ENCODE measurements at regions not wholly inside any gene's neighbourhood (a gene's known extent, or its start where the extent isn't known, plus 50 kb on each side); places are given as distances from the start of the nearest gene placed in this dataset.

DNA sequence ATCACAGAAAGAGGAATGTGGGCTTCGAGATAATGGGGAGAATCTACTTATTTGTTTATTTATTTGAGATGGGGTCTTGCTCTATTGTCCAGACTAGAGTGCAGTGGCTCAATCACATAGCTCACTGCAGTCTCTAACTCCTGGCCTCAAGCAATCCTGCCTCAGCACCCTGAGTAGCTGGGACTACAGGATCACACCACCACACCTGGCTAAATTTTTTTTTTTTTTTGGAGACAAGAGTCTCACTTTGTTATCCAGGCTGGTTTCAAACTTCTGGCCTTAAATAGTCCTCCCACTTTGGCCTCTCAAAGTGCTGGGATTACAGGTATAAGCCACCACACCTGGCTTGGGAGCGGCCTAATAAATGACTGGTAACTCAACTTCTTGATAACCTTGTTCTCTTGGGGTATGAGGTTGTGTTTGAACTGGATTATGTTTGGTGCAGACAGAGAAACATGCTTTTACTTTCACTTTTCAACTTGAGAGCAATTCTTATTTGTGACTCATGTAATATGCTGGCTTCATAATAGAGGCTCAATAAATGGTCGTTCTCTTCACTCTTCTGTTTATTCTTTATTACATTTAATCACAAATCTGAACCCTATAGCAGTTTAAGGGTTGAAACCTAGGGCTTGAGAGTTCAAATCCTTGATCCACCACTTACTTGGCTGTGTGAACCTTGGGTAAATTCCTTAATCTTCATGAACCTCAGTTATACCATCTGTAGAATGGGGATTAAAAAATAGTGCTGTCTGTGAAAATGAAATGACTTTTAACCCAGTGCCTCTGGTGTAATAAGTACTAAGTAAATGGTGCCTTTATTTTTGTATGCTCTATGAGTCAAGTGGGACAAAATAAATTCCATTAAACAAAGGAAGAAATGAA, 129.1 kb upstream of the HS3ST2 start:
- H3K27ac ChIP-seq (ENCODE audit: insufficient read depth in 1 of 2, low read depth in 1 of 2, low read length in 2 of 2, poor library complexity in 1 of 2, severe bottlenecking in 2 of 2), result no peak overlapping the region
- H3K4me3 ChIP-seq (ENCODE audit: control insufficient read depth in 1 of 7, extremely low read depth in 1 of 7, insufficient read depth in 4 of 7, low read depth in 2 of 7, low read length in 6 of 7), result no peak overlapping the region
- H3K4me1 ChIP-seq (ENCODE audit: control extremely low read depth in 1 of 4, control insufficient read depth in 4 of 4, insufficient read depth in 4 of 4, low read length in 3 of 4), result no peaks in the 10 kb centered on the region
- peaks cover 0 to 9% (median 3%) of the 10 kb centered on the region in 5 experiments for H3K9me3 ChIP-seq (ENCODE audit: control extremely low read depth in 1 of 5, control insufficient read depth in 4 of 5, insufficient read depth in 2 of 5, low read depth in 1 of 5, low read length in 4 of 5)
- peaks cover 0 to 10% (median 6%) of the 10 kb centered on the region in 5 experiments for H3K27me3 ChIP-seq (replicated peaks in 2 of 5; ENCODE audit: control insufficient read depth in 4 of 5, insufficient read depth in 5 of 5, low read length in 4 of 5)
- 90% methylated on average over 3 of the region's 3 CpGs for WGBS (ENCODE audit: insufficient coverage)
- POLR2A ChIA-PET, result no interaction called here
- CTCF ChIA-PET, result interaction anchor here (1.0 to 1.3 kb wide), 3 partner anchors 8 to 1121 kb away, joined by 3 to 4 read pairs (median 3); no protein-coding TSS in a partner anchor
- peak in 2 of 3 donors; percentile 60 to 66 for DNase-seq
- no peaks in the 10 kb centered on the region for H3K36me3 ChIP-seq (ENCODE audit: control insufficient read depth in 4 of 4, insufficient read depth in 4 of 4, low read length in 3 of 4)

DNA sequence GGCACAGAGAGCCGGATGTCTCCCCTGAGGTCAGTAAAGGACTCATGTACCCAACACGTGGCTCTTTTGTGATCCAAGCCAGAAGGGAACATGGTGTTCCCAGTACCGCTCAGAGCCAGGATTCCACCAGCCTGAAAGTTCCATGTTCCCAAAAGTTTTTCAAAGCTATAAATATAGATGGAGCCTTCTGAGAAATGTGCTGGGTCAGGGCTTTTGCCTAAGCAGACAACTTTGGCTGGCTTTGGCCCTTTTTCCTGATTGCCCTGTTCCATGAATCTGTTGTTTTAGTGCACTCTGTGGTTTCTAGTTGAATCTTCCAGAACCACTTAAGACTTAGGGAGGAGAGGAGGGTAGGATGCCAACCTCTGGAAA, 128.5 kb upstream of the HS3ST2 start:
- Histone ChIP-seq H3K9me3 (ENCODE audit: control extremely low read depth in 1 of 5, control insufficient read depth in 4 of 5, insufficient read depth in 2 of 5, low read depth in 1 of 5, low read length in 4 of 5) (peaks cover 0 to 9% (median 3%) of the 10 kb centered on the region in 5 experiments), H3K4me3 (ENCODE audit: control insufficient read depth in 1 of 7, extremely low read depth in 1 of 7, insufficient read depth in 4 of 7, low read depth in 2 of 7, low read length in 6 of 7) (no peak overlapping the region), H3K27me3 (replicated peaks in 2 of 5; ENCODE audit: control insufficient read depth in 4 of 5, insufficient read depth in 5 of 5, low read length in 4 of 5) (peaks cover 0 to 6% (median 0%) of the 10 kb centered on the region in 5 experiments), H3K27ac (ENCODE audit: insufficient read depth in 1 of 2, low read depth in 1 of 2, low read length in 2 of 2, poor library complexity in 1 of 2, severe bottlenecking in 2 of 2) (no peak overlapping the region), H3K4me1 (ENCODE audit: control extremely low read depth in 1 of 4, control insufficient read depth in 4 of 4, insufficient read depth in 4 of 4, low read length in 3 of 4) (no peaks in the 10 kb centered on the region), H3K36me3 (ENCODE audit: control insufficient read depth in 4 of 4, insufficient read depth in 4 of 4, low read length in 3 of 4) (no peaks in the 10 kb centered on the region)
- WGBS (ENCODE audit: insufficient coverage), result 94% methylated on average over 3 of the region's 3 CpGs
- DNase-seq, result no peak
- ChIA-PET POLR2A (interaction anchor here (0.6 kb wide), 1 partner anchor 1485 kb away, joined by 3 read pairs; no protein-coding TSS in a partner anchor), CTCF (no interaction called here)

- Histone ChIP-seq H3K36me3 (ENCODE audit: control insufficient read depth in 4 of 4, insufficient read depth in 4 of 4, low read length in 3 of 4) (no peaks in the 10 kb centered on the region), H3K4me1 (ENCODE audit: control extremely low read depth in 1 of 4, control insufficient read depth in 4 of 4, insufficient read depth in 4 of 4, low read length in 3 of 4) (no peaks in the 10 kb centered on the region), H3K27me3 (replicated peaks in 2 of 5; ENCODE audit: control insufficient read depth in 4 of 5, insufficient read depth in 5 of 5, low read length in 4 of 5) (peaks cover 0 to 2% (median 0%) of the 10 kb centered on the region in 5 experiments), H3K9me3 (ENCODE audit: control extremely low read depth in 1 of 5, control insufficient read depth in 4 of 5, insufficient read depth in 2 of 5, low read depth in 1 of 5, low read length in 4 of 5) (peaks cover 0 to 9% (median 3%) of the 10 kb centered on the region in 5 experiments), H3K4me3 (ENCODE audit: control insufficient read depth in 1 of 7, extremely low read depth in 1 of 7, insufficient read depth in 4 of 7, low read depth in 2 of 7, low read length in 6 of 7) (no peak overlapping the region), H3K27ac (ENCODE audit: insufficient read depth in 1 of 2, low read depth in 1 of 2, low read length in 2 of 2, poor library complexity in 1 of 2, severe bottlenecking in 2 of 2) (no peak overlapping the region)
- WGBS (ENCODE audit: insufficient coverage), result no CpG with 5 or more reads among the region's 2 CpGs
- CTCF ChIA-PET, result no interaction called here
- no peak for DNase-seq
- POLR2A ChIA-PET, result no interaction called here
Measured at GRCh38 chr16:22687031-22687530, 126.9 kb upstream of the HS3ST2 start.

- POLR2A ChIA-PET, result no interaction called here
- H3K9me3 ChIP-seq (ENCODE audit: control extremely low read depth in 1 of 5, control insufficient read depth in 4 of 5, insufficient read depth in 2 of 5, low read depth in 1 of 5, low read length in 4 of 5), result peaks cover 0 to 9% (median 3%) of the 10 kb centered on the region in 5 experiments
- no peak overlapping the region for H3K27ac ChIP-seq (ENCODE audit: insufficient read depth in 1 of 2, low read depth in 1 of 2, low read length in 2 of 2, poor library complexity in 1 of 2, severe bottlenecking in 2 of 2)
- no peak overlapping the region for H3K4me3 ChIP-seq (ENCODE audit: control insufficient read depth in 1 of 7, extremely low read depth in 1 of 7, insufficient read depth in 4 of 7, low read depth in 2 of 7, low read length in 6 of 7)
- peaks cover 0 to 9% (median 2%) of the 10 kb centered on the region in 5 experiments for H3K27me3 ChIP-seq (replicated peaks in 2 of 5; ENCODE audit: control insufficient read depth in 4 of 5, insufficient read depth in 5 of 5, low read length in 4 of 5)
- CTCF ChIA-PET, result no interaction called here
- DNase-seq, result no peak
- WGBS (ENCODE audit: insufficient coverage), result no CpG with 5 or more reads among the region's 2 CpGs
- H3K36me3 ChIP-seq (ENCODE audit: control insufficient read depth in 4 of 4, insufficient read depth in 4 of 4, low read length in 3 of 4), result no peaks in the 10 kb centered on the region
- no peaks in the 10 kb centered on the region for H3K4me1 ChIP-seq (ENCODE audit: control extremely low read depth in 1 of 4, control insufficient read depth in 4 of 4, insufficient read depth in 4 of 4, low read length in 3 of 4)
Measured at GRCh38 chr16:22688463-22688862, 125.5 kb upstream of the HS3ST2 start.

DNA sequence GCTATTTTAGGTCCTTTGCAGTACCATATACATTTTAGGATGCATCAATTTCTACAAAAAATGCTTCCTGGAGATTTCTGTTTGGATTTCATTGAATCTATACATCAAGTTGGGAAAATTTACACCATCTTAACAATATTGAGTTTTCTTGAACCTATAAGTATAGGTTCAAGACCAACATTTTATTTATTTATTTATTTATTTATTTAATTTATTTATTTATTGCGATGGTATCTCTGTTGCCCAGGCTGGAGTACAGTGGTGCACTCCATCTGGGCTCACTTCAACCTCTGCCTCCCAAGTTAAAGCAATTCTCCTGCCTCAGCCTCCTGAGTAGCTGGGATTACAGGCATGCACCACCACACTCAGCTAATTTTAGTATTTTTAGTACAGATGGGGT, 125.0 kb upstream of the HS3ST2 start:
- H3K4me1 ChIP-seq (ENCODE audit: control extremely low read depth in 1 of 4, control insufficient read depth in 4 of 4, insufficient read depth in 4 of 4, low read length in 3 of 4), result no peaks in the 10 kb centered on the region
- CTCF ChIA-PET, result no interaction called here
- H3K4me3 ChIP-seq (ENCODE audit: control insufficient read depth in 1 of 7, extremely low read depth in 1 of 7, insufficient read depth in 4 of 7, low read depth in 2 of 7, low read length in 6 of 7), result no peak overlapping the region
- H3K27ac ChIP-seq (ENCODE audit: insufficient read depth in 1 of 2, low read depth in 1 of 2, low read length in 2 of 2, poor library complexity in 1 of 2, severe bottlenecking in 2 of 2), result no peak overlapping the region
- DNase-seq, result no peak
- no CpG with 5 or more reads among the region's 1 CpG for WGBS (ENCODE audit: insufficient coverage)
- POLR2A ChIA-PET, result no interaction called here
- H3K27me3 ChIP-seq (replicated peaks in 2 of 5; ENCODE audit: control insufficient read depth in 4 of 5, insufficient read depth in 5 of 5, low read length in 4 of 5), result peaks cover 0 to 9% (median 2%) of the 10 kb centered on the region in 5 experiments
- no peaks in the 10 kb centered on the region for H3K36me3 ChIP-seq (ENCODE audit: control insufficient read depth in 4 of 4, insufficient read depth in 4 of 4, low read length in 3 of 4)
- peaks cover 0 to 9% (median 3%) of the 10 kb centered on the region in 5 experiments for H3K9me3 ChIP-seq (ENCODE audit: control extremely low read depth in 1 of 5, control insufficient read depth in 4 of 5, insufficient read depth in 2 of 5, low read depth in 1 of 5, low read length in 4 of 5)

DNA sequence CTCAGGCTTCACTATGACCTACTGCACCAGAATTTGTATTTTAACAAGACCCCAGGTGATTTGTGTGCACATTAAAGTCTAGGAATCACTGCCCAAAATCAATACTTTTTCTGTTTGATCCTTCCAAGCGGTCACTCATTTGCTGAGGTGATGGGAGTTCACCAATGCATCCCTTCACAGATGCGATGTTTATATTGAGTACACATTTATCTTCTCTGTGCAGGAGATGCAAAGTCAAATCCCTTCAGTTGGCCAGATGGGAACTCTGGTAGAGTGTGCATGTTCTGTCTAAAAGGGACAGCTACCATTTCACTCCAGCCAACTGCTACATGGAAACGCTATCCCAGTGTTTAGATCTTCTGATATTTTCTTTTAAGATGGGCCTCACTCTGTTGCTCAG, 122.6 kb upstream of the HS3ST2 start:
- no peaks in the 10 kb centered on the region for H3K4me1 ChIP-seq (ENCODE audit: control extremely low read depth in 1 of 4, control insufficient read depth in 4 of 4, insufficient read depth in 4 of 4, low read length in 3 of 4)
- peaks cover 0 to 9% (median 5%) of the 10 kb centered on the region in 5 experiments for H3K27me3 ChIP-seq (replicated peaks in 2 of 5; ENCODE audit: control insufficient read depth in 4 of 5, insufficient read depth in 5 of 5, low read length in 4 of 5)
- DNase-seq, result no peak
- no peaks in the 10 kb centered on the region for H3K36me3 ChIP-seq (ENCODE audit: control insufficient read depth in 4 of 4, insufficient read depth in 4 of 4, low read length in 3 of 4)
- ChIA-PET POLR2A (no interaction called here), CTCF (interaction anchor here (0.9 kb wide), 2 partner anchors 9 to 23 kb away, joined by 3 to 4 read pairs; no protein-coding TSS in a partner anchor)
- 96% methylated on average over 3 of the region's 3 CpGs for WGBS (ENCODE audit: insufficient coverage)
- H3K9me3 ChIP-seq (ENCODE audit: control extremely low read depth in 1 of 5, control insufficient read depth in 4 of 5, insufficient read depth in 2 of 5, low read depth in 1 of 5, low read length in 4 of 5), result peaks cover 0 to 9% (median 3%) of the 10 kb centered on the region in 5 experiments
- H3K27ac ChIP-seq (ENCODE audit: insufficient read depth in 1 of 2, low read depth in 1 of 2, low read length in 2 of 2, poor library complexity in 1 of 2, severe bottlenecking in 2 of 2), result no peak overlapping the region
- no peak overlapping the region for H3K4me3 ChIP-seq (ENCODE audit: control insufficient read depth in 1 of 7, extremely low read depth in 1 of 7, insufficient read depth in 4 of 7, low read depth in 2 of 7, low read length in 6 of 7)

GRCh38 chr16:22692034-22692433, 121.9 kb upstream of the HS3ST2 start:
- Histone ChIP-seq H3K9me3 (ENCODE audit: control extremely low read depth in 1 of 5, control insufficient read depth in 4 of 5, insufficient read depth in 2 of 5, low read depth in 1 of 5, low read length in 4 of 5) (peaks cover 0 to 5% (median 3%) of the 10 kb centered on the region in 5 experiments), H3K4me3 (ENCODE audit: control insufficient read depth in 1 of 7, extremely low read depth in 1 of 7, insufficient read depth in 4 of 7, low read depth in 2 of 7, low read length in 6 of 7) (no peak overlapping the region), H3K27me3 (replicated peaks in 2 of 5; ENCODE audit: control insufficient read depth in 4 of 5, insufficient read depth in 5 of 5, low read length in 4 of 5) (peaks cover 0 to 9% (median 5%) of the 10 kb centered on the region in 5 experiments), H3K27ac (ENCODE audit: insufficient read depth in 1 of 2, low read depth in 1 of 2, low read length in 2 of 2, poor library complexity in 1 of 2, severe bottlenecking in 2 of 2) (no peak overlapping the region), H3K36me3 (ENCODE audit: control insufficient read depth in 4 of 4, insufficient read depth in 4 of 4, low read length in 3 of 4) (no peaks in the 10 kb centered on the region), H3K4me1 (ENCODE audit: control extremely low read depth in 1 of 4, control insufficient read depth in 4 of 4, insufficient read depth in 4 of 4, low read length in 3 of 4) (no peaks in the 10 kb centered on the region)
- POLR2A ChIA-PET, result no interaction called here
- 100% methylated on average over 1 of the region's 1 CpG for WGBS (ENCODE audit: insufficient coverage)
- CTCF ChIA-PET, result interaction anchor here (0.9 to 1.9 kb wide), 3 partner anchors 8 to 24 kb away, joined by 3 to 4 read pairs (median 4); no protein-coding TSS in a partner anchor
- DNase-seq, result no peak
